Osteocyte (in vitro differentiated cells): ENCODE measurements at regions not wholly inside any gene's neighbourhood (a gene's known extent, or its start where the extent isn't known, plus 50 kb on each side); places are given as distances from the start of the nearest gene placed in this dataset.

Experiments used
- DNase-seq: peaks from one replicate; pipeline ENCODE4 v3.0.0; 2021; ENCODE audit warnings: mixed read lengths; ENCODE audit not compliant: unreplicated experiment; ENCODE audit errors: extremely low spot score
- H3K27ac Mint-ChIP-seq: one replicate; pipeline ENCODE4 v1.8.0; 2021; ENCODE audit warnings: mild to moderate bottlenecking, mixed read lengths; ENCODE audit not compliant: unreplicated experiment
- H3K27me3 Mint-ChIP-seq: one replicate; pipeline ENCODE4 v1.8.0; 2021; ENCODE audit warnings: mixed read lengths; ENCODE audit not compliant: unreplicated experiment
- H3K36me3 Mint-ChIP-seq: one replicate; pipeline ENCODE4 v1.8.0; 2021; ENCODE audit warnings: mixed read lengths; ENCODE audit not compliant: unreplicated experiment
- H3K4me1 Mint-ChIP-seq: one replicate; pipeline ENCODE4 v1.8.0; 2021; ENCODE audit warnings: mixed read lengths; ENCODE audit not compliant: unreplicated experiment
- H3K4me3 Mint-ChIP-seq: one replicate; pipeline ENCODE4 v1.8.0; 2021; ENCODE audit warnings: mild to moderate bottlenecking, moderate library complexity, mixed read lengths; ENCODE audit not compliant: unreplicated experiment
- H3K9me3 Mint-ChIP-seq: one replicate; pipeline ENCODE4 v1.8.0; 2021; ENCODE audit warnings: mixed read lengths; ENCODE audit not compliant: unreplicated experiment
- CTCF ChIP-seq: fragments of 200-600 bp; sonication (generic); IDR thresholded peaks from 2 replicates; pipeline ENCODE4 v1.5.0; 2021; ENCODE audit warnings: antibody characterized with exemption, mild to moderate bottlenecking, moderate library complexity

GRCh38 chr1:90411185-90411584, 305.9 kb downstream of the BARHL2 start:
- no peak for TF ChIP-seq CTCF
- no peak for DNase-seq
- H3K27me3 Mint-ChIP-seq: no peaks in the 10 kb centered on the region
- H3K27ac Mint-ChIP-seq: no peak overlapping the region
- H3K4me3 Mint-ChIP-seq: no peak overlapping the region
- no peaks in the 10 kb centered on the region for H3K36me3 Mint-ChIP-seq
- no peaks in the 10 kb centered on the region for H3K9me3 Mint-ChIP-seq
- no peaks in the 10 kb centered on the region for H3K4me1 Mint-ChIP-seq

GRCh38 chr1:90407737-90408136, 309.4 kb downstream of the BARHL2 start:
- no peak for TF ChIP-seq CTCF
- Mint-ChIP-seq H3K27ac (no peak overlapping the region), H3K9me3 (no peaks in the 10 kb centered on the region)

GRCh38 chr1:90405726-90406125, 311.4 kb downstream of the BARHL2 start:
- TF ChIP-seq CTCF: no peak
- no peaks in the 10 kb centered on the region for H3K36me3 Mint-ChIP-seq
- no peaks in the 10 kb centered on the region for H3K9me3 Mint-ChIP-seq
- H3K4me3 Mint-ChIP-seq: no peak overlapping the region
- H3K27ac Mint-ChIP-seq: no peak overlapping the region
- no peaks in the 10 kb centered on the region for H3K4me1 Mint-ChIP-seq
- no peaks in the 10 kb centered on the region for H3K27me3 Mint-ChIP-seq
- no peak for DNase-seq

More at GRCh38 chr1:90407737-90408136, 309.4 kb downstream of the BARHL2 start:
- Mint-ChIP-seq H3K27me3 (no peaks in the 10 kb centered on the region), H3K36me3 (no peaks in the 10 kb centered on the region), H3K4me3 (no peak overlapping the region), H3K4me1 (no peaks in the 10 kb centered on the region)
- DNase-seq: no peak

- TF ChIP-seq CTCF: no peak
- no peaks in the 10 kb centered on the region for H3K36me3 Mint-ChIP-seq
- H3K4me3 Mint-ChIP-seq: no peak overlapping the region
- H3K9me3 Mint-ChIP-seq: no peaks in the 10 kb centered on the region
- no peak for DNase-seq
- H3K4me1 Mint-ChIP-seq: no peaks in the 10 kb centered on the region
- no peaks in the 10 kb centered on the region for H3K27me3 Mint-ChIP-seq
- no peak overlapping the region for H3K27ac Mint-ChIP-seq
Observed at GRCh38 chr1:90402893-90403849, 313.9 kb downstream of the BARHL2 start.

GRCh38 chr1:90400131-90400530, 317.0 kb downstream of the BARHL2 start:
- no peak for DNase-seq
- no peak for TF ChIP-seq CTCF
- H3K36me3 Mint-ChIP-seq: no peaks in the 10 kb centered on the region
- H3K27me3 Mint-ChIP-seq: no peaks in the 10 kb centered on the region
- no peak overlapping the region for H3K4me3 Mint-ChIP-seq
- H3K27ac Mint-ChIP-seq: no peak overlapping the region
- no peaks in the 10 kb centered on the region for H3K9me3 Mint-ChIP-seq
- H3K4me1 Mint-ChIP-seq: no peaks in the 10 kb centered on the region
